ENCODE measurements at regions not wholly inside any gene's neighbourhood (a gene's known extent, or its start where the extent isn't known, plus 50 kb on each side); places are given as distances from the start of the nearest gene placed in this dataset.

GRCh38 chr4:101689220-101689619, 101.3 kb upstream of the BANK1 start:
- no peaks in the 10 kb centered on the region for H3K4me1 ChIP-seq (ENCODE audit: insufficient read depth, low read length)
- no peak overlapping the region for H3K4me2 ChIP-seq (ENCODE audit: insufficient read depth, low read length)
- no peak for DNase-seq (ENCODE audit: insufficient read length, low spot score, missing footprints)
- no peaks in the 10 kb centered on the region for H4K20me1 ChIP-seq (ENCODE audit: insufficient read depth, low read length)
- TF ChIP-seq CTCF (IDR thresholded peaks at IDR 0.05; ENCODE audit: extremely low read depth, low read depth, low read length), result no peak
- H3K27me3 ChIP-seq (ENCODE audit: insufficient read depth, low read length), result no peaks in the 10 kb centered on the region
- H3K27ac ChIP-seq (ENCODE audit: low read depth, low read length), result no peak overlapping the region
- H3K79me2 ChIP-seq (ENCODE audit: insufficient read depth, low read length), result no peaks in the 10 kb centered on the region
- H3K9me3 ChIP-seq (ENCODE audit: low read depth, low read length), result no peaks in the 10 kb centered on the region
- no peak overlapping the region for H2AFZ ChIP-seq (ENCODE audit: low read length)
- H3K4me3 ChIP-seq (ENCODE audit: insufficient read depth, low read length), result no peak overlapping the region
- H3K36me3 ChIP-seq (ENCODE audit: insufficient read depth, low read length), result no peaks in the 10 kb centered on the region

GRCh38 chr4:101685126-101685525, 105.4 kb upstream of the BANK1 start:
- no peak overlapping the region for H3K4me2 ChIP-seq (ENCODE audit: insufficient read depth, low read length)
- H3K27ac ChIP-seq (ENCODE audit: low read depth, low read length), result no peak overlapping the region
- H3K36me3 ChIP-seq (ENCODE audit: insufficient read depth, low read length), result no peaks in the 10 kb centered on the region
- H2AFZ ChIP-seq (ENCODE audit: low read length), result no peak overlapping the region
- DNase-seq (ENCODE audit: insufficient read length, low spot score, missing footprints), result no peak
- no peaks in the 10 kb centered on the region for H3K27me3 ChIP-seq (ENCODE audit: insufficient read depth, low read length)
- no peak overlapping the region for H3K4me3 ChIP-seq (ENCODE audit: insufficient read depth, low read length)
- no peaks in the 10 kb centered on the region for H4K20me1 ChIP-seq (ENCODE audit: insufficient read depth, low read length)
- no peak for TF ChIP-seq CTCF (IDR thresholded peaks at IDR 0.05; ENCODE audit: extremely low read depth, low read depth, low read length)
- no peaks in the 10 kb centered on the region for H3K9me3 ChIP-seq (ENCODE audit: low read depth, low read length)
- H3K79me2 ChIP-seq (ENCODE audit: insufficient read depth, low read length), result no peaks in the 10 kb centered on the region
- no peaks in the 10 kb centered on the region for H3K4me1 ChIP-seq (ENCODE audit: insufficient read depth, low read length)

GRCh38 chr4:101682946-101683345, 107.6 kb upstream of the BANK1 start:
- no peaks in the 10 kb centered on the region for H3K27me3 ChIP-seq (ENCODE audit: insufficient read depth, low read length)
- TF ChIP-seq CTCF (IDR thresholded peaks at IDR 0.05; ENCODE audit: extremely low read depth, low read depth, low read length), result no peak
- H3K4me1 ChIP-seq (ENCODE audit: insufficient read depth, low read length), result no peaks in the 10 kb centered on the region
- H4K20me1 ChIP-seq (ENCODE audit: insufficient read depth, low read length), result no peaks in the 10 kb centered on the region
- no peak overlapping the region for H2AFZ ChIP-seq (ENCODE audit: low read length)
- H3K4me3 ChIP-seq (ENCODE audit: insufficient read depth, low read length), result no peak overlapping the region
- no peaks in the 10 kb centered on the region for H3K36me3 ChIP-seq (ENCODE audit: insufficient read depth, low read length)
- no peaks in the 10 kb centered on the region for H3K9me3 ChIP-seq (ENCODE audit: low read depth, low read length)
- no peak for DNase-seq (ENCODE audit: insufficient read length, low spot score, missing footprints)
- no peaks in the 10 kb centered on the region for H3K79me2 ChIP-seq (ENCODE audit: insufficient read depth, low read length)
- H3K27ac ChIP-seq (ENCODE audit: low read depth, low read length), result no peak overlapping the region
- no peak overlapping the region for H3K4me2 ChIP-seq (ENCODE audit: insufficient read depth, low read length)

GRCh38 chr4:101678180-101678579, 112.3 kb upstream of the BANK1 start:
- Histone ChIP-seq H3K4me2 (ENCODE audit: insufficient read depth, low read length) (no peak overlapping the region), H3K27me3 (ENCODE audit: insufficient read depth, low read length) (no peaks in the 10 kb centered on the region), H4K20me1 (ENCODE audit: insufficient read depth, low read length) (no peaks in the 10 kb centered on the region), H3K4me3 (ENCODE audit: insufficient read depth, low read length) (no peak overlapping the region), H3K36me3 (ENCODE audit: insufficient read depth, low read length) (no peaks in the 10 kb centered on the region), H3K9me3 (ENCODE audit: low read depth, low read length) (no peaks in the 10 kb centered on the region), H3K4me1 (ENCODE audit: insufficient read depth, low read length) (no peaks in the 10 kb centered on the region), H3K27ac (ENCODE audit: low read depth, low read length) (no peak overlapping the region), H3K79me2 (ENCODE audit: insufficient read depth, low read length) (no peaks in the 10 kb centered on the region), H2AFZ (ENCODE audit: low read length) (peak overlapping the region; percentile 68)
- DNase-seq (ENCODE audit: insufficient read length, low spot score, missing footprints), result no peak
- TF ChIP-seq CTCF (IDR thresholded peaks at IDR 0.05; ENCODE audit: extremely low read depth, low read depth, low read length), result no peak
